ENCODE measurements at regions not wholly inside any gene's neighbourhood (a gene's known extent, or its start where the extent isn't known, plus 50 kb on each side); places are given as distances from the start of the nearest gene placed in this dataset.

- H3K36me3 ChIP-seq (ENCODE audit: insufficient read depth, low read length, poor library complexity, severe bottlenecking): no peaks in the 10 kb centered on the region
- no peak for DNase-seq (ENCODE audit: low spot score)
- TF ChIP-seq CTCF (conservative IDR thresholded peaks at IDR 0.05; ENCODE audit: low read depth, low read length) (no peak), EZH2 (IDR thresholded peaks at IDR 0.05; ENCODE audit: borderline replicate concordance, low read depth, low read length, poor library complexity, severe bottlenecking) (no peak)
Measured at GRCh38 chr4:104615926-104616325, 121.2 kb upstream of the CXXC4 start.

GRCh38 chr4:104616401-104616820, 121.7 kb upstream of the CXXC4 start:
- DNase-seq (ENCODE audit: low spot score): no peak
- POLR2A ChIA-PET (ENCODE audit: low non-redundant PET): no interaction called here
- H3K27ac ChIP-seq (ENCODE audit: low read depth, low read length, poor library complexity, severe bottlenecking): no peak overlapping the region
- H3K27me3 ChIP-seq (replicated peaks; ENCODE audit: insufficient read depth, low read depth, low read length, poor library complexity): no peaks in the 10 kb centered on the region
- TF ChIP-seq EZH2 (IDR thresholded peaks at IDR 0.05; ENCODE audit: borderline replicate concordance, low read depth, low read length, poor library complexity, severe bottlenecking) (no peak), CTCF (conservative IDR thresholded peaks at IDR 0.05; ENCODE audit: low read depth, low read length) (no peak)
- no peaks in the 10 kb centered on the region for H3K9me3 ChIP-seq (ENCODE audit: low read depth, low read length, poor library complexity, severe bottlenecking)
- no peaks in the 10 kb centered on the region for H3K36me3 ChIP-seq (ENCODE audit: insufficient read depth, low read length, poor library complexity, severe bottlenecking)
- CTCF ChIA-PET: no interaction called here
- H3K4me3 ChIP-seq (ENCODE audit: low read depth, low read length, poor library complexity, severe bottlenecking): no peak overlapping the region
- no TSS peak for BruUV-seq (replicated peaks)
- intact Hi-C loops (cut with micrococcal nuclease; ENCODE audit: unreplicated experiment): no loop called here
- H3K4me1 ChIP-seq (ENCODE audit: insufficient read depth, low read length, poor library complexity, severe bottlenecking): no peaks in the 10 kb centered on the region

More at GRCh38 chr4:104615926-104616325, 121.2 kb upstream of the CXXC4 start:
- H3K27me3 ChIP-seq (replicated peaks; ENCODE audit: insufficient read depth, low read depth, low read length, poor library complexity): no peaks in the 10 kb centered on the region
- H3K4me1 ChIP-seq (ENCODE audit: insufficient read depth, low read length, poor library complexity, severe bottlenecking): no peaks in the 10 kb centered on the region
- intact Hi-C loops (cut with micrococcal nuclease; ENCODE audit: unreplicated experiment): no loop called here
- BruUV-seq (replicated peaks): no TSS peak
- H3K27ac ChIP-seq (ENCODE audit: low read depth, low read length, poor library complexity, severe bottlenecking): no peak overlapping the region
- ChIA-PET CTCF (no interaction called here), POLR2A (ENCODE audit: low non-redundant PET) (no interaction called here)
- no peak overlapping the region for H3K4me3 ChIP-seq (ENCODE audit: low read depth, low read length, poor library complexity, severe bottlenecking)
- no peaks in the 10 kb centered on the region for H3K9me3 ChIP-seq (ENCODE audit: low read depth, low read length, poor library complexity, severe bottlenecking)

GRCh38 chr4:104625706-104626105, 131.0 kb upstream of the CXXC4 start:
- H3K27ac ChIP-seq (ENCODE audit: low read depth, low read length, poor library complexity, severe bottlenecking): no peak overlapping the region
- H3K36me3 ChIP-seq (ENCODE audit: insufficient read depth, low read length, poor library complexity, severe bottlenecking): no peaks in the 10 kb centered on the region
- ChIA-PET POLR2A (ENCODE audit: low non-redundant PET) (no interaction called here), CTCF (no interaction called here)
- no peak overlapping the region for H3K4me3 ChIP-seq (ENCODE audit: low read depth, low read length, poor library complexity, severe bottlenecking)
- intact Hi-C loops (cut with micrococcal nuclease; ENCODE audit: unreplicated experiment): no loop called here
- TF ChIP-seq EZH2 (IDR thresholded peaks at IDR 0.05; ENCODE audit: borderline replicate concordance, low read depth, low read length, poor library complexity, severe bottlenecking): no peak
- no peak for TF ChIP-seq CTCF (conservative IDR thresholded peaks at IDR 0.05; ENCODE audit: low read depth, low read length)
- no peaks in the 10 kb centered on the region for H3K9me3 ChIP-seq (ENCODE audit: low read depth, low read length, poor library complexity, severe bottlenecking)
- BruUV-seq (replicated peaks): no TSS peak
- DNase-seq (ENCODE audit: low spot score): no peak
- H3K27me3 ChIP-seq (replicated peaks; ENCODE audit: insufficient read depth, low read depth, low read length, poor library complexity): no peaks in the 10 kb centered on the region
- H3K4me1 ChIP-seq (ENCODE audit: insufficient read depth, low read length, poor library complexity, severe bottlenecking): no peaks in the 10 kb centered on the region
